ENCODE measurements at regions not wholly inside any gene's neighbourhood (a gene's known extent, or its start where the extent isn't known, plus 50 kb on each side); places are given as distances from the start of the nearest gene placed in this dataset.

DNA sequence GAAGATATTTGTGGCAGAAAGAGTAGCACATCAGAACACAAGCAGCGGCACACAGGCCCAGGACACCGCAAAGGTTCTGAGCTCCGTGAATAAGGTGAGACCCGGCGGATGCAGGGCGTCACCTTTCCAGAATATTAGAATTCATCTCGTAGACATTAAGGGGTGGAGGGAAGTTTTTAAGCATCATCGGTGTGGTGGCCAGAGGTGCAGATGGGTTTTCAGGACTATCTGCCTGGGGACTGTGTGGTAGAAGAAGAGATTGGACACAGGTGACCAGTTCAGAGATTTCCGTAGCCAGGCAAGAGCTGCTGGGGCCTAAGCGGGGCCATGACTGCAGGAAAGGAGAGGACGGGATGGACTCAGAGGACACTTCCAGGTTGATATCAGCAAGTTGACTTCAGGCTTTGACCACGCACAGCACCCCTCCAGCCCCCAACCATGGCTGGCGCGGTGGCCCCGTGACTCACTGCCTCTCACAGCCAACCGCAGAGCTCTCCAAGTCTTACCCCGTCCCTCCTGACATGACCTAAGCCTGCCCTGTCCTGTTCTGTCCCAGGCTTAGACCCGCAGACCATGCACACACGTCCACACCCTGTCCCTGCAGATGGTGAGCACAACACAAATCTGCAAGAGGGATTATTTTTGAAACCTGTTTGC is 97.2 kb downstream of the OAT start:
- Histone ChIP-seq H3K4me2 (ENCODE audit: control insufficient read depth, extremely low read depth, insufficient read depth, low read depth, low read length) (no peak overlapping the region), H3K27ac (ENCODE audit: control insufficient read depth, insufficient read depth, low read length) (no peak overlapping the region), H3K9me3 (ENCODE audit: control insufficient read depth, low read depth, low read length) (no peaks in the 10 kb centered on the region), H3K4me3 (ENCODE audit: control insufficient read depth in 2 of 3, extremely low read depth in 1 of 3, insufficient read depth in 2 of 3, low read depth in 1 of 3, low read length in 3 of 3) (no peak overlapping the region), H4K20me1 (ENCODE audit: control insufficient read depth, extremely low read depth, insufficient read depth, low read length) (no peaks in the 10 kb centered on the region), H3K9me1 (ENCODE audit: control insufficient read depth, extremely low read depth, insufficient read depth, low read length) (no peaks in the 10 kb centered on the region), H3K9ac (ENCODE audit: control insufficient read depth, extremely low read depth, insufficient read depth, low read length) (no peak overlapping the region), H3K36me3 (ENCODE audit: control insufficient read depth in 2 of 2, extremely low read depth in 1 of 2, insufficient read depth in 2 of 2, low read length in 2 of 2) (no peaks in the 10 kb centered on the region), H3K4me1 (ENCODE audit: control insufficient read depth, extremely low read depth, insufficient read depth, low read length) (no peaks in the 10 kb centered on the region), H3K27me3 (ENCODE audit: control insufficient read depth, extremely low read depth, insufficient read depth, low read length) (no peaks in the 10 kb centered on the region), H3K79me2 (ENCODE audit: control insufficient read depth, insufficient read depth, low read length) (no peaks in the 10 kb centered on the region), H2AFZ (ENCODE audit: control insufficient read depth, low read length) (no peak overlapping the region)
- no peak for FAIRE-seq
- dilution Hi-C loops (cut with MboI; ENCODE audit: extremely low pct_ligation_motif_present, low sequenced_read_pairs), result no loop called here
- TF ChIP-seq, protein P1, sequence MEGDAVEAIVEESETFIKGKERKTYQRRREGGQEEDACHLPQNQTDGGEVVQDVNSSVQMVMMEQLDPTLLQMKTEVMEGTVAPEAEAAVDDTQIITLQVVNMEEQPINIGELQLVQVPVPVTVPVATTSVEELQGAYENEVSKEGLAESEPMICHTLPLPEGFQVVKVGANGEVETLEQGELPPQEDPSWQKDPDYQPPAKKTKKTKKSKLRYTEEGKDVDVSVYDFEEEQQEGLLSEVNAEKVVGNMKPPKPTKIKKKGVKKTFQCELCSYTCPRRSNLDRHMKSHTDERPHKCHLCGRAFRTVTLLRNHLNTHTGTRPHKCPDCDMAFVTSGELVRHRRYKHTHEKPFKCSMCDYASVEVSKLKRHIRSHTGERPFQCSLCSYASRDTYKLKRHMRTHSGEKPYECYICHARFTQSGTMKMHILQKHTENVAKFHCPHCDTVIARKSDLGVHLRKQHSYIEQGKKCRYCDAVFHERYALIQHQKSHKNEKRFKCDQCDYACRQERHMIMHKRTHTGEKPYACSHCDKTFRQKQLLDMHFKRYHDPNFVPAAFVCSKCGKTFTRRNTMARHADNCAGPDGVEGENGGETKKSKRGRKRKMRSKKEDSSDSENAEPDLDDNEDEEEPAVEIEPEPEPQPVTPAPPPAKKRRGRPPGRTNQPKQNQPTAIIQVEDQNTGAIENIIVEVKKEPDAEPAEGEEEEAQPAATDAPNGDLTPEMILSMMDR (optimal IDR thresholded peaks at IDR 0.05 in 1 of 3, IDR thresholded peaks at IDR 0.05 in 1 of 3, conservative IDR thresholded peaks at IDR 0.05 in 1 of 3; ENCODE audit: extremely low read depth in 1 of 3, insufficient read depth in 2 of 3, low read length in 3 of 3), result no peak
- DNase-seq (ENCODE audit: low read depth, low spot score), result no peak

DNA sequence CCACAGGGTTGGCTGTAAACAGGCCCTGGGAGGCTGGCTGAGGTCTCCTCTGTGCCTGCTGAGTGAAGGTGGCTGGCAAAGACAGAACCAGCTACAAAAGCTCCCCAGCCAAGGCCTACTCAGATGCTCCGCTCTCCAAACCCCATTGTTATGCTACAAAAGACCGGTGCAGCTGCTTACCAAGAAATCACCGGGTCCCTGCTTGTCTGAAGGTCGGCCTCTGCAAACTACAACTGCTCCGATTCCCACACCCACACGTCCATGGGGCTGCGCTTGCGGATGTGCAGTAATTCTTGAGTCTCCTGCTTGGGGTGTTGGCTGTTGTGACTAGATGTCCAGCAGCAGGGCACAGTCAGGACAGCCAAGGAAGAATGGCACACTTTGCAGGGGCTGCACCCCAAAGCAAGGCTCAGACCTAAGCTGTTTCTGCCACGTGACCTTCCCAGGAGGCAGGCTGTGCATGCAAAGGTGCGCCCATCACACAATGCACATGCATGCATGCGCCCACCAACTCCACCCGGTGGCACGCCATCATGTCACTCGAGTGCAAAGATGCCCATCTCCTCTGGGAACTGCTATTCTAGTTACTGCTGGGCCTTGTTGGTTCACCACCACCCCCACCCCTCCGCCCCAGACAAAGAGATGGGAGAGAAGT is 97.8 kb downstream of the OAT start:
- Histone ChIP-seq H3K4me3 (ENCODE audit: control insufficient read depth in 2 of 3, extremely low read depth in 1 of 3, insufficient read depth in 2 of 3, low read depth in 1 of 3, low read length in 3 of 3) (no peak overlapping the region), H3K36me3 (ENCODE audit: control insufficient read depth in 2 of 2, extremely low read depth in 1 of 2, insufficient read depth in 2 of 2, low read length in 2 of 2) (no peaks in the 10 kb centered on the region), H2AFZ (ENCODE audit: control insufficient read depth, low read length) (no peak overlapping the region), H3K9me1 (ENCODE audit: control insufficient read depth, extremely low read depth, insufficient read depth, low read length) (no peaks in the 10 kb centered on the region), H3K79me2 (ENCODE audit: control insufficient read depth, insufficient read depth, low read length) (no peaks in the 10 kb centered on the region), H3K4me2 (ENCODE audit: control insufficient read depth, extremely low read depth, insufficient read depth, low read depth, low read length) (no peak overlapping the region), H3K4me1 (ENCODE audit: control insufficient read depth, extremely low read depth, insufficient read depth, low read length) (no peaks in the 10 kb centered on the region), H3K27ac (ENCODE audit: control insufficient read depth, insufficient read depth, low read length) (no peak overlapping the region), H3K9ac (ENCODE audit: control insufficient read depth, extremely low read depth, insufficient read depth, low read length) (no peak overlapping the region), H3K9me3 (ENCODE audit: control insufficient read depth, low read depth, low read length) (no peaks in the 10 kb centered on the region), H3K27me3 (ENCODE audit: control insufficient read depth, extremely low read depth, insufficient read depth, low read length) (no peaks in the 10 kb centered on the region), H4K20me1 (ENCODE audit: control insufficient read depth, extremely low read depth, insufficient read depth, low read length) (no peaks in the 10 kb centered on the region)
- FAIRE-seq (no peak), DNase-seq (ENCODE audit: low read depth, low spot score) (no peak)
- TF ChIP-seq EZH2 (IDR thresholded peaks at IDR 0.05; ENCODE audit: low read length), result no peak
- TF ChIP-seq, protein P1 (optimal IDR thresholded peaks at IDR 0.05 in 1 of 3, IDR thresholded peaks at IDR 0.05 in 1 of 3, conservative IDR thresholded peaks at IDR 0.05 in 1 of 3; ENCODE audit: extremely low read depth in 1 of 3, insufficient read depth in 2 of 3, low read length in 3 of 3), result no peak
- dilution Hi-C loops (cut with MboI; ENCODE audit: extremely low pct_ligation_motif_present, low sequenced_read_pairs), result no loop called here
